ENCODE measurements at regions not wholly inside any gene's neighbourhood (a gene's known extent, or its start where the extent isn't known, plus 50 kb on each side); places are given as distances from the start of the nearest gene placed in this dataset.
A peak's percentile ranks its signal among the peaks of the same experiment; 100 is the strongest.

- TF ChIP-seq CTCF (IDR thresholded peaks at IDR 0.05) = no peak
- peak in 1 of 2 donors; percentile 24 for TF ChIP-seq EP300 (IDR thresholded peaks at IDR 0.05)
- TF ChIP-seq POLR2A (IDR thresholded peaks at IDR 0.05) = no peak
Measured at GRCh38 chr11:122167100-122167499, 51.1 kb upstream of the BLID start.

Data from tibial nerve (tissue), 4 donors.